ENCODE measurements at regions not wholly inside any gene's neighbourhood (a gene's known extent, or its start where the extent isn't known, plus 50 kb on each side); places are given as distances from the start of the nearest gene placed in this dataset.

GRCh38 chr17:68197091-68197996, 50.5 kb upstream of the AMZ2 start:
- Histone ChIP-seq H3K9ac (ENCODE audit: low read length) (no peak overlapping the region), H3K4me3 (ENCODE audit: low read length) (peak overlapping the region; percentile 51), H3K27ac (ENCODE audit: low read depth, low read length) (no peak overlapping the region), H3K27me3 (ENCODE audit: control insufficient read depth, insufficient read depth, low read length) (peaks cover 32% of the 10 kb centered on the region), H3K4me1 (ENCODE audit: control insufficient read depth, insufficient read depth, low read length) (peaks cover 10% of the 10 kb centered on the region), H3K36me3 (ENCODE audit: control insufficient read depth, insufficient read depth, low read length) (no peaks in the 10 kb centered on the region)

- H3K36me3 ChIP-seq (ENCODE audit: control insufficient read depth, insufficient read depth, low read length), result no peaks in the 10 kb centered on the region
- peaks cover 32% of the 10 kb centered on the region for H3K27me3 ChIP-seq (ENCODE audit: control insufficient read depth, insufficient read depth, low read length)
- no peak overlapping the region for H3K9ac ChIP-seq (ENCODE audit: low read length)
- no peak overlapping the region for H3K27ac ChIP-seq (ENCODE audit: low read depth, low read length)
- H3K4me1 ChIP-seq (ENCODE audit: control insufficient read depth, insufficient read depth, low read length), result peaks cover 10% of the 10 kb centered on the region
- peak overlapping the region; percentile 48 for H3K4me3 ChIP-seq (ENCODE audit: low read length)
Measured at GRCh38 chr17:68197997-68198930, 49.6 kb upstream of the AMZ2 start.

Data from rectal smooth muscle tissue (tissue), 1 donor.